Sigmoid colon (tissue), 6 donors: ENCODE measurements at regions not wholly inside any gene's neighbourhood (a gene's known extent, or its start where the extent isn't known, plus 50 kb on each side); places are given as distances from the start of the nearest gene placed in this dataset.

Source experiments
- DNase-seq: peaks from one replicate; pipeline ENCODE4 v3.0.0-alpha.2; 2019
- H3K27ac ChIP-seq, 4 donors: fragments of 200-600 bp; sonication (generic); one replicate each; pipeline ENCODE4 v1.5.1; 2016 to 2019; ENCODE audit warnings: mild to moderate bottlenecking in 1 of 4
- H3K27me3 ChIP-seq, 3 donors: fragments of 200-600 bp; sonication (generic); one replicate each; pipeline ENCODE4 v1.5.1; 2019; ENCODE audit warnings: mild to moderate bottlenecking in 1 of 3
- H3K36me3 ChIP-seq, 4 donors: fragments of 200-600 bp; sonication (generic); one replicate each; pipeline ENCODE4 v1.5.1; 2016 to 2019
- H3K4me1 ChIP-seq, 4 donors: fragments of 200-600 bp; sonication (generic); one replicate each; pipeline ENCODE4 v1.5.1; 2017 to 2019
- H3K4me3 ChIP-seq, 4 donors: fragments of 200-600 bp; sonication (generic); one replicate each; pipeline ENCODE4 v1.5.1; 2017 to 2019; ENCODE audit warnings: mild to moderate bottlenecking in 2 of 4, moderate library complexity in 1 of 4
- H3K9me3 ChIP-seq, 4 donors: fragments of 200-600 bp in 3 of 4; sonication (generic) in 3 of 4; one replicate each; pipeline versions ENCODE4 v1.5.1 to v1.6.1; 2013 to 2019
- CTCF ChIP-seq, 4 experiments: fragments of 450-650 bp in 3 of 4; fragments of 200-600 bp in 1 of 4; IDR thresholded peaks; one replicate each; pipeline ENCODE4 v1.5.1; 2016 to 2019; ENCODE audit warnings: antibody characterized with exemption in 4 of 4, mild to moderate bottlenecking in 3 of 4, moderate library complexity in 2 of 4
- EP300 ChIP-seq, 4 donors: sonication (generic); formaldehyde crosslinking; IDR thresholded peaks; one replicate each; pipeline ENCODE4 v1.6.1; 2017; ENCODE audit warnings: antibody characterized with exemption in 4 of 4
- POLR2A ChIP-seq, 2 donors: fragments of 450-650 bp; IDR thresholded peaks; one replicate each; pipeline ENCODE4 v1.6.1; 2016; ENCODE audit warnings: antibody characterized with exemption in 2 of 2, mild to moderate bottlenecking in 2 of 2, moderate library complexity in 2 of 2
- POLR2AphosphoS5 ChIP-seq, 4 donors: sonication (generic); formaldehyde crosslinking; IDR thresholded peaks; one replicate each; pipeline ENCODE4 v1.6.1; 2017; ENCODE audit warnings: antibody characterized with exemption in 4 of 4
- WGBS, 2 donors: extraction: QIAGEN DNeasy Blood & Tissue Kit; methylation state at CpG; one replicate each; pipeline ENCODE4 v1.1.7; 2013; 5-methylcytosine and 5-hydroxymethylcytosine counted together
- intact Hi-C: fragments of 100-400 bp; cut with DNase I; formaldehyde crosslinking; loops from one replicate; pipeline ENCODE4 v1.15.1; 2023
- donor health status: healthy with polysubstance abuse.
- donor health status: healthy.

- DNase-seq: no peak
- Histone ChIP-seq H3K4me3 (peak overlapping the region; percentile 43 to 65 (median 56)), H3K9me3 (no peaks in the 10 kb centered on the region), H3K27ac (peak overlapping the region in 3 of 4 donors; percentile 34 to 62 (median 51)), H3K36me3 (no peaks in the 10 kb centered on the region), H3K27me3 (no peaks in the 10 kb centered on the region), H3K4me1 (peaks cover 0 to 11% (median 9%) of the 10 kb centered on the region in 4 donors)
- no peak for TF ChIP-seq POLR2AphosphoS5 (IDR thresholded peaks at IDR 0.05)
- no peak for TF ChIP-seq POLR2A (IDR thresholded peaks at IDR 0.05)
- no peak for TF ChIP-seq EP300 (IDR thresholded peaks at IDR 0.05)
- no peak for TF ChIP-seq CTCF (IDR thresholded peaks at IDR 0.05)
- WGBS, 2 donors: 7 to 9% methylated on average over 77 of the region's 77 CpGs
- intact Hi-C loops: loop anchor here (10.0 kb wide), 1 partner anchor 361 kb away; no protein-coding TSS in a partner anchor
Observed at GRCh38 chr18:75915941-75916623, 488.6 kb upstream of the SMIM21 start.

- no peak overlapping the region for H3K27ac ChIP-seq
- no peak overlapping the region for H3K4me3 ChIP-seq
- H3K9me3 ChIP-seq: no peaks in the 10 kb centered on the region
- 37 to 40% methylated on average over 2 of the region's 2 CpGs for WGBS, 2 donors
- H3K27me3 ChIP-seq: no peaks in the 10 kb centered on the region
- DNase-seq: no peak
- intact Hi-C loops: loop anchor here (10.0 kb wide), 1 partner anchor 358 kb away; no protein-coding TSS in a partner anchor
- TF ChIP-seq CTCF (IDR thresholded peaks at IDR 0.05) (no peak), POLR2A (IDR thresholded peaks at IDR 0.05) (no peak), EP300 (IDR thresholded peaks at IDR 0.05) (no peak), POLR2AphosphoS5 (IDR thresholded peaks at IDR 0.05) (no peak)
- H3K4me1 ChIP-seq: peaks cover 0 to 11% (median 9%) of the 10 kb centered on the region in 4 donors
- no peaks in the 10 kb centered on the region for H3K36me3 ChIP-seq
Observed at GRCh38 chr18:75912829-75913228, 485.3 kb upstream of the SMIM21 start.

GRCh38 chr18:75904416-75904815 is 476.9 kb upstream of the SMIM21 start:
- H3K27me3 ChIP-seq: no peaks in the 10 kb centered on the region
- no peaks in the 10 kb centered on the region for H3K9me3 ChIP-seq
- H3K27ac ChIP-seq: no peak overlapping the region
- H3K36me3 ChIP-seq: no peaks in the 10 kb centered on the region
- intact Hi-C loops: no loop called here
- DNase-seq: no peak
- no peak for TF ChIP-seq CTCF (IDR thresholded peaks at IDR 0.05)
- no peak for TF ChIP-seq POLR2A (IDR thresholded peaks at IDR 0.05)
- no peak for TF ChIP-seq POLR2AphosphoS5 (IDR thresholded peaks at IDR 0.05)
- no peak for TF ChIP-seq EP300 (IDR thresholded peaks at IDR 0.05)
- no peaks in the 10 kb centered on the region for H3K4me1 ChIP-seq
- no peak overlapping the region for H3K4me3 ChIP-seq
- 96 to 97% methylated on average over 15 of the region's 15 CpGs for WGBS, 2 donors

GRCh38 chr18:75898651-75899050 is 471.1 kb upstream of the SMIM21 start:
- H3K36me3 ChIP-seq: no peaks in the 10 kb centered on the region
- H3K27ac ChIP-seq: peak overlapping the region in 3 of 4 donors; percentile 25 to 60 (median 53)
- H3K27me3 ChIP-seq: no peaks in the 10 kb centered on the region
- no peak overlapping the region for H3K4me3 ChIP-seq
- no peak for DNase-seq
- peaks cover 0 to 11% (median 5%) of the 10 kb centered on the region in 4 donors for H3K4me1 ChIP-seq
- WGBS, 2 donors: 65 to 67% methylated on average over 4 of the region's 4 CpGs
- TF ChIP-seq EP300 (IDR thresholded peaks at IDR 0.05): no peak
- no peak for TF ChIP-seq POLR2A (IDR thresholded peaks at IDR 0.05)
- no peak for TF ChIP-seq CTCF (IDR thresholded peaks at IDR 0.05)
- no peak for TF ChIP-seq POLR2AphosphoS5 (IDR thresholded peaks at IDR 0.05)
- intact Hi-C loops: no loop called here
- peaks cover 0 to 3% (median 0%) of the 10 kb centered on the region in 4 donors for H3K9me3 ChIP-seq
